GM21423 (cell line): ENCODE measurements at regions not wholly inside any gene's neighbourhood (a gene's known extent, or its start where the extent isn't known, plus 50 kb on each side); places are given as distances from the start of the nearest gene placed in this dataset.
"Not testable (repeated sequence)": the region's sequence is repeated elsewhere in the genome, so short reads cannot be mapped to it uniquely, and the experiment has no call there.

Experiments used
- ATAC-seq: cut with Tn5 transposase; IDR thresholded peaks from one replicate; pipeline ENCODE4 v1.9.1; 2021; ENCODE audit warnings: mild to moderate bottlenecking, moderate library complexity; ENCODE audit not compliant: unreplicated experiment

- no peak for ATAC-seq
These were observed 748.3 kb downstream of the MAT2B start for GRCh38 chr5:164253764-164254163.

GRCh38 chr5:164255598-164256213 lies 750.3 kb downstream of the MAT2B start:
- ATAC-seq: no peak

DNA sequence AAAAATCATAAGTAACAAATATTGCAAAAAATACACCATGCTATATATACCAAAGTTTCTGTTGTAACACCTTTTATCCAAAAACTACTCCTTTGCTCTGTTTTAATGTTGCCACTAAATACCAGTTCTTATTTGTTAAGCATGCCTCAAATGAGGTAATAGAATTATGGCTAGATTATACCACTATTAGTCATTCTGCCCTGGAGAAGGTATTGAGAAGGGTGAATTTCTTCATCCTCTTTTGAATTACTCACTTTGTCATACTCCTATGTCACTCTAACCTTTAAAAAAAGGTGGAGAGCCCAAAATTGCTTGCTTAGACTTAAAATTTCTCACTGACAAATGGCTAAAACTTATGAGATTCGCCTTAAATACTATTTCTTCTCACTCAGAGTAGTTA lies 750.9 kb downstream of the MAT2B start:
- no peak for ATAC-seq

GRCh38 chr5:164256954-164257353 lies 751.5 kb downstream of the MAT2B start:
- no peak for ATAC-seq

DNA sequence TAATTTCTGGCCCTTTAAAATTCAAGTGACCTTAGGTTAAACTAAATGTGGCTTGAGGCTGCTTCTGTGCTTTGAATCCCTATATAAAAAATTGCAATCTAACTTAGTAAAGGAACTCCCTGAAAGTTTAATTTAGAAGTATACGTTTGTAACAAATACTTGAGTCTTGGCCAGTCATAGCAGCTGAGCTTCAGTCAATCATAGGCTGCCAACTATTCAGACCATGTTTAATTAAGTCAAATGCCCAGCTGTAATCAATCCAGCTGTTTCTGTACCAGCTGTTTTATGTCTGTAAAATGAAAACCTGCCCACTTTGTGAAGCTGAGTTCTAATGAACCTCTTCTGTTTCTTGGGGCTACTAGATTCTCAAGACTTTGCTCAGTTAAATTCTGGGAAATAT lies 760.1 kb downstream of the MAT2B start:
- ATAC-seq: no peak

GRCh38 chr5:164266571-164266970 lies 761.2 kb downstream of the MAT2B start:
- ATAC-seq: no peak

- ATAC-seq: no peak
These were observed 772.3 kb downstream of the MAT2B start for GRCh38 chr5:164277720-164278119.

DNA sequence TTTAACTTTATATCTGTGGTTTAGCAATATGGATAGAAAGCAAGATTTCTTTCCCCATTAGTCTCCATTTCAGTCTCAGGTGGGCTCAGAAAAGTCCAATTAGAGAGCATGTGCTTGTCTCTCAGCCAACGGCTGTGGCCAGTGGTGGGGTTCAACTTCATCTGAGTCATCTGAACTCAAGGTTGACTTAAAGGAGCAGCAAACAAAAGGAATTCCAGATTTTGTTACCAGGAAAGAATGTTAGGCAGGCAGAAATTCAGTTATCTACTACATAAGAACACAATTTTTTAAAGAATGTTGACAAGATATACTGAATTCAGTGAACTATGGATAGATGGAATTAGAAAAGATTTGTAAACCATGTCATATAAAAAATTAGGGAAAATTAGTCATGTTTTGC lies 784.1 kb downstream of the MAT2B start:
- no peak for ATAC-seq

- no peak for ATAC-seq
These were observed 791.2 kb downstream of the MAT2B start for GRCh38 chr5:164296603-164297080.

GRCh38 chr5:164298165-164298564 lies 792.7 kb downstream of the MAT2B start:
- ATAC-seq: no peak

- ATAC-seq: no peak
These were observed 794.9 kb downstream of the MAT2B start for GRCh38 chr5:164300295-164300694.

DNA sequence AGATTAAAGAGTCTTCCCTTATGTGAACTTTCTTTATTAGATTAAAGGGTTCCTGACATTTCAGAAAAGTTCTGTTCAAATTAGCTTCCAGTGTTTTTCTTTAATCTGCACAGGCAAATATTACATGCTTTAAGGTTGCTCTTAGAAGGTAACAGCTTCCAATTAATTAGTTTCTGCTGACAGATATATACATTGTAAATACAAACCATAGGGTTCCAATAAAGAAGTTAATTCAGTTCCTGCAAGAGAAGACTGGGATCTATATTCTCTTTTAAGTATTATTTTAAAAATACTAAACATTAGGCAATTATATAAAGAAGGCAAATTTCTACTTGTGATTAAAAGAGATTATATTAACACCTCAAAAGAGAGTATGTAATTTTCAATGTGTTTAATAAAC lies 795.7 kb downstream of the MAT2B start:
- no peak for ATAC-seq

DNA sequence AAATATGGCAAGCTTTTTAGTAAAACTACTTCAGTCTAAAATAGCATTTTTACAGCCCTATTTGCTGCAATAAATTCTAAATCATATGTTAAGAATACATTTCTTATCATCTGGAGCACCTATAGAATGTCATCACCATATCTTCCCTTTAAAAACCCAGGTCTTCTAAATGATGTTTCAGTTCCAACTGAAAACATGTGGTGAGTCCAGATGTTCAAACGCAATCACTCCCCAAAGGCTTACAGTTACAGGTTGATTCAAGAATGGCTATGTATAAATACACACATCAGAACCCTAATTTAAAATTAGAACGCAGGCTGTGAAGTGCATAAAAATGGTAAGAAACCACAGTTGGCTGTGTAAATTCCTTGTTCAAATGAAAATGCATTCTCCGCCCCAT lies 796.3 kb downstream of the MAT2B start:
- ATAC-seq: no peak

GRCh38 chr5:164302533-164303235 lies 797.3 kb downstream of the MAT2B start:
- no peak for ATAC-seq

DNA sequence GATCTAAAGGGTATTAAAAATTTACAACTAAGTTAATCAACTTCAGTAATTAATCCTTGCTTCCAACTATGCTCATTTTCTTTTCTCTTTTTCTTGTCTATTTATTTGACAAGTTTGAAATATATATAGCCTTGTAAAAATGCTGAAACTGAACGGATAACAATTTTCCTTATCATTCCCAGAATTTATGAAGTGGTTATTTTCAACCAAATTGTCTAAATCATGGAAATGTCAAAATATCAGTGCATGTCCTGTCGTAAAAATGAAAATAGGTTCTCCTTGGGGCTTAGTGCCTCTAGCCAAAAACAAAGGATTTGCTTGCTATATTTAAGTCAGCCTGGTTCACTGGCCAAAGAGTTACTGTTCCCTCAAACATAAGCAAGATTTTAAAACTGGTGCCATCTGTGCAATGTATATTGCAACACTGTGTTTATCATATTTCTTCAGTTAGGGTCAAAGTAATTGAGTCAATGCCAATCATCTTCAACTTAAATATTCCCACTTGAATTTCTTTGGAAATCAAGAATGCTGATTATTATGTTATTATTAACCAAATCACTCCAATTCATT lies 798.3 kb downstream of the MAT2B start:
- ATAC-seq: no peak

- no peak for ATAC-seq
These were observed 801.2 kb downstream of the MAT2B start for GRCh38 chr5:164306662-164307061.

DNA sequence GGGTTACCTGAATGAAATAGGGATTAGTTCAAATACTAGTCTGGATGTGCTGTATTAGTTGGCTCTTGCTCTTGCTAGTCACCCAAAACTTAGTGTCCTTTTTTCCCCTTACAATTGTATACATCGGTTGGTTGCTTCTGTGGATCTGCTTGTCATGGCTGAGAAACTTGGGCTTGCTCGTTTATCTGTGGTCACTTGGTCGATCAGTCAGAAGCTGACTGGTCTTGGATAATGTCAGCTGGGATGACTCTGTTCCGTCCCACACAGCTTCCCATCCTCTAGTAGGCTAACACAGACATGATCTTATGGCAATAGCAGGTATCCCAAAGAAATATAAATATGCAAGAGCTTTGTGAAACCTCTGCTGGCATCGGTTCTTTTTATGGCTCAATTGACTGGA lies 807.4 kb downstream of the MAT2B start:
- ATAC-seq: no peak

DNA sequence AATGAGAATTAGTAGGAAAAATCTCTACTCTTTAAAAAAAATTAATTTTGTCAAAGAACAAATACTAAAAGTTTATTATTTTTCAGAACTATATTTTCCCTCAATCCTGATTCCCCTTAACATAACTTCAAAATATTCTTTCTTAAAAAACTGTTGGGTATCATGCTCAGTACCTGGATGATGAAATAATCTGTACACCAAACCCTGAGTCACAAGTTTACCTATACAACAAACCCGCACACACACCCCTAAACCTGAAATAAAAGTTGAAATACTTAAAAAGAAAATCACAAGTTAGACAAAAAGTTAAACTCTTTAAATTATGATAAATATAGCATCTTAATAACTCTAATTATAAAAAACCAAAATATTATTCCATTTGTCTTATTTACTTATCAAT lies 812.3 kb downstream of the MAT2B start:
- ATAC-seq: no peak

DNA sequence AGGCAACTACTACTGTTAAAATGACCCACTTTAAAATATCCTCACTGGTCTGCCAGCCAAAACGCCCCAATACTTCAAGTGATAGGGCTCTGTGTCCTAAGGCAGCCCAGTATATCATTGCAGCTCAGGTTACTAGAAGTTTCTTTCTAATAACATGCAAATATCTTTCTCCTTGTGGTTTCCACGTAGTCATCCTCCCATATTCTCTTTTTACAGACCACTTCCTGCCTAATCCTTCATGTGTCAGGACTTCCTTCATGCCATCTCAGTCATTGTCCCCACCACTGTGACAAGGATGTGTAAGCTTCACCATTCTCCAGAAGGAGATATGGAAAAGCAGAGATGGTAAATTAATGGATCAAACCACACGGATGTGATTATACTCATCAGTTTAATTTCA lies 813.7 kb downstream of the MAT2B start:
- ATAC-seq: no peak

GRCh38 chr5:164324239-164324638 lies 818.8 kb downstream of the MAT2B start:
- ATAC-seq: no peak

- peak; percentile 67 for ATAC-seq
These were observed 820.8 kb downstream of the MAT2B start for GRCh38 chr5:164326219-164326618.

GRCh38 chr5:164327166-164327565 lies 821.7 kb downstream of the MAT2B start:
- ATAC-seq: not testable (repeated sequence)
